GM18868 (cell line): ENCODE measurements at regions not wholly inside any gene's neighbourhood (a gene's known extent, or its start where the extent isn't known, plus 50 kb on each side); places are given as distances from the start of the nearest gene placed in this dataset.
A peak's percentile ranks its signal among the peaks of the same experiment; 100 is the strongest.
"Not testable (repeated sequence)": the region's sequence is repeated elsewhere in the genome, so short reads cannot be mapped to it uniquely, and the experiment has no call there.

Experiments
- ATAC-seq: cut with Tn5 transposase; IDR thresholded peaks from one replicate; pipeline ENCODE4 v1.9.1; 2021; ENCODE audit warnings: mild to moderate bottlenecking, moderate library complexity; ENCODE audit not compliant: unreplicated experiment

DNA sequence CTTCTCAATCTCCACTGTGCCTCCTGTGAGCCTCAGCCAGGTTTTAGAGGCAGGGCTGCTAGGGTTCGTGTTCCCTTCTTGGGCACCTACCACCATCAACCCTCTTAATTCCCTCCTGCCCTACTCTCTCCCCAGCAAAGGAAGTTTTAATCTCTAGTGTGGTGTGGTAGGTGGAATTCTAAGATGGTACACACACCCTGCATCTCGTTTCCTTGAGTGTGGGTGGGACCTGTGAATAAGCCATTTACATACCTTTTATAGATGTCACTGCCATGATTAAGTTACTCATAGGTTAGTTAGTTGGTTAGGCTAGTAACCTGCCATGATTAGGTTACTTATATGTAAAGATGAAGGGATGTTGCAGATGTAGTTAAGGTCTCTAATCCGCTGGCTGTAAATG is 114.8 kb upstream of the VRK1 start:
- no peak for ATAC-seq

DNA sequence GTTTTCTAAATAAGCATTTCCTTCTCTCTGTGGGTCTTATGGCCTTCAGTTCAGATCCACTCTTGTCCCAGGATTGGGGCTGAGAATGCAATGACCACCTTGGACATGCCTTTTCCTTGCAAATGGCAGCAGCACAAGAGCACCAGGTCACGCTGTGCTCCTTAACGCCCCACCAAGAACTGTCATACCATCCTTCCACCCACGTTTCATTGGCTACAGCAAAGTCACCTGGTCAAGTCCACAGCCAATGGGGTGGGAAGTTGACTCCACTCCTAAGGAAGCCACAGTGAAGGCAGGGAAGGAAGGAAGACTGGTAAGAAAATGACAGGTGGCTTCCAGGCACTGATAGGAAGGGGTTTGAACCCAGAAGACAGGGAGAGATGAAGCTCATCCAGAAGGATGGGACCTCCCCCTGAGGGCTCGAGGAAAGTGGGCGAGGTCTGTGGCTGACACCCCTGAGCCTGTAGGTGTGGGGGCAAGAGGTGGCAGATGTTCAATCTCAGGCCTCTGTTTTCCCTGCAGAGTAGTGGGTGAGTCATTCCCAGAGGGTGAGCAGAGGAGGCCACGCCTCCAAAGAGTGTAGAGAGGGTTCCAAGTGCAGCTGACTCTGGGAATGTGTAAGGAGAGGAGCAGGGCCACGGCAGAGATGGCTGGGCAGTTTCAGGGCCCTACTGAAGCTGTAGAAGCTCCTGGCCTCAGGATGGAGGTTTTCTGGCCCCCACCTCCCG is 113.5 kb upstream of the VRK1 start:
- ATAC-seq = no peak

DNA sequence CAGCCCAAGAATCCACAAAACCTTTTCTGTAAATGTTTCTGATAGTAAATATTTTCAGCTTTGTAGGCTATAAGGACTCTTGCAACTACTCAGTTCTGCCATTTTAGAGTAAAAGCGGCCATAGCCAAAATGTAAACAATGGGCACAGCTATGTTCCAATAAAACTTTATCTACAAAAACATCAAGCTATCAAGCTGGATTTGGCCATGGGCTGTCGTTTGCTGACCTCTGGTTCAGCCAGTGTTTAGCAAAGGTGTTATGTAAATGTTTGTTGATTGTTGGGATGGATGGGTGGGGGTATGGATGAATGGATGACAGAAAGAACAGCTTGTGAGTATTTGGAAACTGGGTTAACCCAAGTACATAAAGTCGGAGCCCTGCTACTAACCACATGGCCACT is 111.1 kb upstream of the VRK1 start:
- ATAC-seq = no peak

DNA sequence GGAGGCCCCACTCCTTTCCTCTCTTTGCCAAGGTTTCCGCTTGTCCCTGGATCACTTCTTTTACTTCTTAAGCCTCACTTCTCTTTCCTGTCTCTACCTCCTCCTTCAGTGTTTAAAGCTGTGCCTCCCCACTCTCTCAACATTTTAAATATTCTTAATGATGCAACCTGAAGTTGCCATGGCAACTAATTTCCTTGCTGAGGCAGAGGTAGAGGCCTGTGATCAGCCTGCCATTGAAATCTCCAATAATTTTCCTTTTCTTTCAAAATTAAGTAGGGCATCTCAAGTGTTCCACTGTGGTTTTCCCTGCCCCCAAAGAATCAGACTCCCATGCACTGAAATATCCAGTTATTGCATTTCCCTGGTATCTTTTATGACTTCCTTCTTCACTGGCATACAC is 108.6 kb upstream of the VRK1 start:
- no peak for ATAC-seq

DNA sequence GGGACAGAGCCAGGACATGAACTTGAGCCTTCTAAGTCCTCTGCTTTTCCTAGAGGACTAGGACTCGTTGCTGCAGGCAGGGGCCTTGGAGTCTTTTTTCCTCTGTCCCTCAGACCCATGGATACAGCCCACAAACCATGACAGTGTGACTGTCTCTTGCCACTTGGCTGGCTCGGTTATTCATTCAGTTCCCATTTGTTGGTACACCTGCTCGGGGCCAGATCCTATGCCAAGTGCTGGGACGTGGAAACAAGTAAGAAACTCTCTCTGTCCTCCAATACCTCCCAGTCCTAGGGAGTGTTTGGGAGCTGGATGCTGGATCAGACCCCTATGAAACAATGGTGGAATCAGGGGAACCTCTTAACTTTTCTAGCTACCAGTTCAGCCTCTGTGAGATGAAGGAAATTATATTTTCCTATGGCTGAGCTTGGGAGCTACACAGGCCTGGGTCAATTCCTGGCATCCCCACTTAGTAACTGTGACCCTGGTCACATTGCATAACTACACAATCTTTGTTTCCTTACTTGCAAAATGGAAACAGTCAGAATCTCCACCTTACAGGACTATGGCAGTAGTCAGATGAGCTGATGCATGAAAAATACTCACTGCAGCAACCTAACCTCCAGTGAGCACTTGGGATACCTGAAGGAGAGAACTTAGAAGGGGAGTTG is 106.3 kb upstream of the VRK1 start:
- ATAC-seq = no peak

DNA sequence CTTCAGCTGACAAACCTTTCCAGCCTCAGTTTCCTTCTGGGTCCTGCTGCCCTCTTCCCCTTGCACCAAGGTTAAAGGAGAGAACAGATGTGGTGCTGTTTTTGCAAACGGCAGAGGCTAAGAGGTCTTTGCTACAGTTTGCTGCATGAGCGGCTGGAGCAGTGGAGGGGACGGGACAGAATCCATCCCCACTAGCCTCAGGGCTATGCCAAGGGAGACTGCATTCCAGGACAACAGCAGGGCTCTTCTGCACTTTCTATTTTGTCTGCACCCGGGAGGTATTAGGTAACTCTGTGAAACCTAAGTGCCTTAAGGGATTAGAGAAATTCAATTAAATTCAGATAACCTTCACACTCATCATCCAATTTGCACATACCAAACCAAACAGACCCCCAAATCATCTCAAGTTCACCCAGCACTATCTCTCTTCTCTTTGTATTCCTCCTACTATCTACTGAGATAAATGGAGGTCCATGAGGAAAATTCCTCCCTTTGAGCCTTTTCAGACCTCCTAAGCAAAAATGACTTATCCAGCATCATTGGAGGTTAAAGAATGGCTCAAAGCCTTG is 103.8 kb upstream of the VRK1 start:
- ATAC-seq = no peak

DNA sequence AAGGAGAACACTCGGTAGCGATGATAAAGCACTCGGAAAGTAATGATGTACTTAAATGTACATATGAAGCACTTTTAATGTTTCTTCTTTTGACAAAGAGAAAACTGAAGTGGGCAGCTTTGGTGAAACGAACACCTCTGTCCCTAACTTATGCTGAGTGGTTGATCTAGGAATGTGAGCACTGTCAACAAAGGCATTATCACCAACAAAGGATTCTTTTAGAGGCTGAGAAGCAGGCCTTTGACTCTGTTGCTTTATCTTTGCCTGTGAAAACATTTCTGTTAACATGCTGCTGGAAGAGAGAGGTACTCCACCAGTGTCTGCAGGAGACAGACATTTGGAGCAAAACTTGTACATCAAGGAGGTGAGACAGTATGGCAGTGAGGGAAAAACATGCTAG is 103.2 kb upstream of the VRK1 start:
- no peak for ATAC-seq

DNA sequence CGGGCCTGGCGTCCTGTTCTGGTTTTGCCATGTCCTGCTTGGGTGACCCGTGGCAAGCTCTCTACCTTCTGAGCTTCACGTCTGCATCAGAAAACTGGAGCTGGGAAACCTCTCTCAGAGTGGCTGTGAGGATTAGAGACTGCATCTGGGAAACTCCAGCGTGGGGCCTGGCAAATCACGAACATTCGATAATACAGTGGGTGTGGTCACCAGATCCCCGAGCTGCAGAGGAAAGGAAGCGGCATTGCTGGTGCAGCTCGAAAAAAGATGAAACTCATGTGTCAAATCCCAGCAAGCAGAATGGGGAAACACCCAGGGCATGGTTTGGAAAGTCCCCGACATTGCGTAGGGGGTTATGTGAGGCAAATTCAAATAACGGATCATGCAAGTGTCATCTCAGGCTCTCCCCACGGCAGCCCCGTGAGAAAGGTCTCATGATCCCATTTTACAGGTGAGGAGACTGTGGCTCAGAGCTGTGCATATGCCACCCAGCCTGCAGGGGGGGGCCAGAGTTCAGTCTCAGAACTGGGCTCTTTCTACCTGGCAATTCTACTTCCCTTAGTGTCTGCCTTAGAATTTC is 98.1 kb upstream of the VRK1 start:
- peak; percentile 89 for ATAC-seq

DNA sequence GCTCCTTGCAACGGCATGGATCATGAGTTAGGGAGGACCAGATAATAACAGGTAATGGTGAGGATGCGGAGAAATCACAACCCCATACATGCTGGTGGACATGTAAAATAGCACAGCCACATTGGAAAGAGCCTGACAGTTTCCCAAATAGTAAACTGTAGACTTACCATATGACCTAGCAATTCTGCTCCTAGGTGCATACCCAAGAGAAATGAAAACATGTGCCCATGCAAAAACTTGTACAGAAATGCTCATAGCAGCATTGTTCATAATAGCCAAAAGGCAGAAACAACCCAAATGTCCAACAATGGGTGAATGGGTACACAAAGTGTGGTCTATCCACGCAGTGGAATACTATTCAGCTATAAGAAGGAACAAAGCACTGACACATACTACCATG is 97.5 kb upstream of the VRK1 start:
- no peak for ATAC-seq

DNA sequence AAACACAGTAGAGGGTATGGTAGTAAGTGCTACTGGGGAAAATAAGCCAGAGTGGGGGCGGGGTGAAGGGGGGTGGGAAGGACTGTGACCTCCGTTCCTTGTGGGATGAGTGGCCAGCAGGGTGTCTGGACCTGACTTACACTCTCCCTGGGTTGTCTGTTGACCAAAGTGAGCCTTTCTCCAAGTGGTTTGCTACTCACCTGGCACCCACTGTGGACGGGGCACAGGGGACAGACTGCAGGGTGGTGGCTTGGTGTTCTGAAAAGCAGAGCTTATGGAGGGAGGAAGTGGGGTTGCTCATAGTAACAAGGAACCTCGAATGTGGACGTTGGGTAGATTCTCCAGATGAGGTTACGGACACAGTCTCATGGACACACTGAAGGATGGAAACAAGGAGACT is 94.4 kb upstream of the VRK1 start:
- ATAC-seq = no peak

DNA sequence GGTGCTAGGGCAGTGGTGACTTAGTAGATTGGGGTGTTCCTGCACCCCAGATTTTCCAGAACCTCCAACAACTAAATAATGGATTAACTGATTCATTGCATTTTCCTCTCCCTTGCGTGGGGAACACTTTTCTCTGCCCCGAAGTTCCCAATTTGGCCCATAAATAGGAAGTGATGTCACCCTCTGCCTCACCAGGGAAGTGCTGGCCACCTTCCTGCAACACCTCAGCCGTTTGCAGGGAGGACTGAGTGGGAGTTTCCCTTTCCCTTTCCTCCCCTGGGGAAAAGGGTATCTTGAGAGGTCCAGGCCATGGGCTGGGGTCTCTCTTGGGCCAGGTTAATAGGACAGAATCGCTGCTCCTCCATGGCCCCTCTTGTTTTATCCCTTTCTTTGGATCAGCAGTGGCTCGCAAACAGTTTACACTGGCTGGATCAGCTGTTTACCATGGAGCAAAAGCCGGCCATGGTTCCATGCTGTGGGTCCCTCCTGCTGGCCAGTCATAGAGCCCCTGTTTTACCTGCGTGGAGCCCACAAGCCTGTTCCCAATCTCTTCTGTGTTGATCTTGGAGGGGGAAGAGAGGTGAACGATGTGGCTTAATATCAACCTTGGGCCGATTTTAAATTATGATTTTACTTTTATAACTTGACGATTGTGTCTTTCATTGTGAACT is 91.6 kb upstream of the VRK1 start:
- no peak for ATAC-seq

DNA sequence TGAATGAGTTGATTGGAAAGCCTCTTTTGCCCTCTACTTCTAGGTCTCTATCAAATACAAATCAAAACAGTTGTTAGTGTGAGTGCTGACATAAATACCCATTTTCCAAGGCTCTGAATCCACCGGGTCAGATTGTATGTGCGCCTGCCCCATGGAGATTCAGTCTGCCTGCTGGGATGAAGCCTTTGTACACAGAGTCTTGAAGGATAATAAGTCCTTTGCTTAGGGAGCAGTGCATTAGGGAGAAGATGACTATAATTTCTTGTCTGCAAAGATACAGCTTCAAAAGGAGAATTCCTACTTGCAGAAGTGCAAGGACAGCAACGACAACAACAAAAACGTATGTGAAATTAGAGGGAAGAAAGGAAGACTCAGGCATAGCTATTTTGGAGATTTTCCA is 90.3 kb upstream of the VRK1 start:
- ATAC-seq = no peak

DNA sequence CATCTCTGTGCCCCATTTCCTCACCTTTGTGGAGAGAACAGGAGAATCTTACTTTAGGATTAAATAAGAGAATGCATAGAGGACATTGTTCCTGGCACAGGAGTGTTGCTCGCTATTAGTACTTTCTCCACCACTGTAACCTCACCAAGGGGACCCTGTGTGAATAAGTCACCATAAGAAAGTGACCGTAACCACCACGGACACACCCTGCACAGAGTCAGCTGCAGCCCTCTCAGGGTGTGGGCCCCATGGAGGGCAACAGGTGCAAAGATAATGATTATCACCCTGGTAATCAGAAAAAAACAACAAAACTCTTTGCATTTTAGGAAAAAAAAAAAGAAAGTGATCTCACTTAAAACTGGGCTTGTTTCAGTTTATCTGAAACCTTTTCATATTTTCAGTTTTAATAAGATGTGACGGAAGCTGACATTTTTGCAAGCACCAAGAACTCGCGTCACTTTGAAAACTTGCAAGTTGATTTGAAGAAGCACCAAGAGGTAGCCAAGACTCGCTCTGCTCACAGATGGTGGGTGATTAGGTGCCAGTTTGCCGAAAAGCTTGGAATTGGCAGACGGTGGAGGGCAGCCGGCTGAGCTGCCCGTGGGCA is 87.0 kb upstream of the VRK1 start:
- peak; percentile 59 for ATAC-seq

DNA sequence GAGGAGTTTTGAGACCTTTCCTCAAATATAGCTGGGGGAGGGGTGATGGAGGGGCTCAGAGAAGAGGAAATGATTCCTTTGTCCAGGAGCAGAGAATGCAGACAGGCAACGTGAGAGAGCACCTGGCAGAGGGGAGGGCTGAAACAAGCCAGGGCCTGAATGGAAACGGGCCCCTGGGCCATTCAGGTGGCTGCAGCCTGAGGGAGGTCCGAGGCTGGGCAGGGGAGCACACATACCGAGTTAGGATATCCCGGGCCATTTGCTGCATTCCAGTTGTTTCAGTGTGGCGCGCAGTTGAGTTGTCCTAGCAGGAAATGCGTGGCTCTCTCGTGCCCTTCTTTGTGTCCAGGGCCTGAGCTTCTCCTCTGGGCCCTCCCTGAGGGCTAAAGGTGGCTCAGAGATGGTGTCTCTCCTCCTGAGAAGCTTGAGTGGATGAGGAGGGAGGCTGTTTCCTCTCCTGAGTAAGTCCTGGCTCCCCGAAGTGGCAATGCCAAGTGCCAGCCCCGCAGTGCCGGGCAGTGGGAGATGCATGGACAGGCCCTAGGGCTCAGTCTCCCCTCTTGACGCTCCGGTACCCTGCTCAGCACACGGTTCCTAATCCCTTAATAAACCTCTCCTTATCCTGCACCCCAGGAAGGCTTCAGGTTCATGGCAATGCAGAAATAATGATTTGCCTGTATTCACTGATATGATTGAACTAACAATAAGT is 85.5 kb upstream of the VRK1 start:
- no peak for ATAC-seq

DNA sequence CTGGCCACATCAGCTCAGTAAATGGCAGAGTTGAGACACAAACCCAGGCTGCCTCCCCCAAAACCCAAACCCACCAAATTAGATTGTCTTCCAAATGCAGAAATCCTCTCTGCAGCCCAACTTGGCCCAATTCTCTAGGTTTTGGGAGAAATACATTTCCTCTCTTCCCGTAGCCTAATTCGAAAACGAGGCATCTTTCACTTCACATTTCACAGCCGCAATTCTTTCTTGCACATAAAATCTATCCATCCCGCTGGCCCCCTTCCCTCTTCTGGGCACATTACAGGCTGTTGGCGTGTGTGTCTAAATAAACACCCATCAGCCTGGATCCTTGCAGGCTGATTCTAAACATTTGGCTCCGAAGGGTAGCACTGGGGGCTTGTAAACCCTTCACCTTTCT is 83.8 kb upstream of the VRK1 start:
- no peak for ATAC-seq

DNA sequence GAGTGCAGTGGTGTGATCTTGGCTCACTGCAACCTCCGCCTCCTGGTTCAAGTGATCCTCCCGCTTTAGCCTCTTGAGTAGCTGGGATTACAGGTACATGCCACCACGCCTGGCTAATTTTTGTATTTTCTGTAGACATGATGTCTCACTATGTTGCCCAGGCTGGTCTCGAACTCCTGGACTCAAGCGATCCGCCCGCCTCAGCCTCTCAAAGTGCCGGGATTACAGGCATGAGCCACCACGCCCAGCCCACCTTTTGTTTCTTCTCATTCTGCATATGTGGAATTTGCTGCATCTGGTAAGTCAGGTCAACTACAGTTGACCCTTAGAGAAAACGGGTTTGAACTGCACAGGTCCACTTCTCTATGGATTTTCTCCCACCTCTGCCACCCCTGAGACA is 82.6 kb upstream of the VRK1 start:
- not testable (repeated sequence) for ATAC-seq

DNA sequence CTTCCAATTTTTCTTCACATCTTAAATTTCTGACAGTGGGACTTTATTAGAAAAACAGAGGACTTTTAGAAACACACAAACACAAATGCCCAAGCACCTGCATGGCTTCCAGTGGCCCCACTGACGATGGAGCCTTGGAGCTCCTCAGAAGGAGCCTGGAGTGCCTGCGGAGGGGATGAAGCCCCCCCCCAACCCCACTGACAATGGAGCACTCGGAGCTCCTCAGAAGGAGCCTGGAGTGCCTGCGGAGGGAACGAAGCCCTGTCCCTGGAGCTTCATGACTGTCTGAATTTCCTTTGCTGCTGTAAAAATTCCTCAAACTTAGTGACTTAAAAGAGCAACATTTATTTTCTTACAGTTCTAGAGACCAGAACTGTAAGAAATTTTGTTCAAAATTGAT is 80.1 kb upstream of the VRK1 start:
- ATAC-seq = no peak

DNA sequence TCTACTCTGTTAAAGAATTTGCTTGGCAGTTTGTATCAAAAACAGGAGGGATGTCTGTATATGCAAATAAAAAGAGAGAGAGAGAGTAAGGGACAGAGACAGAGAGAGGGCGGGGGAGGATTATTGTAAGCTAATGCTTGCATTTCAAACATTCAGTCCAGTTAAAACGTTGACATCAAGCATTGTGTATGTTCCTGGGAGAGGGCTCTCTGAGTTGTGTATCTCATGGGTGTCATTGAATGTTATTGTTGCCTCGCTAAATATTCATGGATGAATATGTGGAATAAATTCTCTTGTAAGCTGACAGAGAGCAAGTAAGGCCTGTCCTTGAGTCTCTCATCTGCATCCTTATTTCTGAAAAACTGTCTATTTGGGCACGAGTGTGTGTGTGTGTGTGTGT is 78.8 kb upstream of the VRK1 start:
- ATAC-seq = no peak

DNA sequence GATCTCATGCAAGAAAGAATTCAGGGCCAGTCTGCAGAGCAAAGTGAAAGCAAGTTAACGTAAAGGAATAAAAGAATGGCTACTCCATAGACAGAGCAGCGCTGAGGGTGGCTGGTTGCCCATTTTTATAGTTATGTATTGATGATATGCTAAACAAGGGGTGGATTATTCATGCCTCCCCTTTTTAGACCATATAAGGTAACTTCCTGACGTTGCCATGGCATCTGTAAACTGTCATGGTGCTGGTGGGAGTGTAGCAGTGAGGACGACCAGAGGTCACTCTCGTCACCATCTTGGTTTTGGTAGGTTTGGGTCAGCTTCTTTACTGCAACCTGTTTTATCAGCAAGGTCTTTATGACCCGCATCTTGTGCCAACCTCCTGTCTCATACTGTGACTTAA is 76.5 kb upstream of the VRK1 start:
- not testable (repeated sequence) for ATAC-seq

DNA sequence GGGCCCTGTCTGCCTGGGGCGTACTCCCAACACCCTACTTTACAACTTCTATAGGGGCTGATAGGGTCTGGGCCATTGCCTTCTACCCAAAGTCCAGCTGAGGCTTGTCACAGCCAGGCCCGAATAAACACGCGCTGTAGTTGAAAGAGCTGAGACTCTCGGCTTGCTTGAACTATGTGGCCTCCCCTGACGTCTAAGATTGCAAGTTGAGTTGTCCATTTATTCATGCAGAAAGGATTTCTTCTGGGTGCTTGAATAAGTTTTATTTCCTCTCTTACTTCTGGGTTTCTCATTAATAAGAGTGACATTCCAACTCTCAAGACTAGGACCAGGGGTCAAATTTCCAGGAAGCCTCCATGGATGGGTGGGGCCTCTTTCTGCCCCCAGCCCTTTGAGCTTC is 74.4 kb upstream of the VRK1 start:
- no peak for ATAC-seq

DNA sequence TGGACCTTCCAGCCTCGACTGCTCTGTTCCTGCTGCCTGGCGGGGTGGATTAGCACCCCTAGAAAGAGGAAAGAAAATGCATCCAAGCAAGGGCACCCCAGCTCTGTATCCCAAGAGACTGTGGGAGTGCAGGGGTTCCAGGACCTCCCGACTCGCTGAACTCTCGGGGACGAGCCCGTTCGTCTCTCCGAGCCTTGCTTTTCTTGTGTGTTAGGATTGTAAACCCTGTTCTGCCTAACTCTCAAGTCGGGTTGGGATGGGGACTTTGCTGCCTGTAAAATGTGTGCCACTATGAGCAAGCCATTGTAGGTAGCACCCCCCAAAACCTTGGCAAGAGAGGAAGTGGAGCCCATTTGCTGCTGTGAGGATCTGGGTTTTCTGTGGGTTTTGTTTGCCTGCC is 73.2 kb upstream of the VRK1 start:
- ATAC-seq = no peak
